ENCODE measurements at regions not wholly inside any gene's neighbourhood (a gene's known extent, or its start where the extent isn't known, plus 50 kb on each side); places are given as distances from the start of the nearest gene placed in this dataset.
"Not testable (repeated sequence)": the region's sequence is repeated elsewhere in the genome, so short reads cannot be mapped to it uniquely, and the experiment has no call there.

- DNase-seq: no peak
These were observed 168.2 kb downstream of the KIF26A start for GRCh38 chr14:104306450-104307040.

GRCh38 chr14:104307246-104307626 lies 168.8 kb downstream of the KIF26A start:
- no peak for DNase-seq

GRCh38 chr14:104307627-104308401 lies 169.4 kb downstream of the KIF26A start:
- DNase-seq: no peak

- DNase-seq: not testable (repeated sequence)
These were observed 170.1 kb downstream of the KIF26A start for GRCh38 chr14:104308534-104308933.

GRCh38 chr14:104309657-104310369 lies 171.4 kb downstream of the KIF26A start:
- no peak for DNase-seq

- no peak for DNase-seq
These were observed 173.0 kb downstream of the KIF26A start for GRCh38 chr14:104311358-104311757.

- no peak for DNase-seq
These were observed 175.3 kb downstream of the KIF26A start for GRCh38 chr14:104313674-104314073.

- no peak for DNase-seq
These were observed 176.0 kb downstream of the KIF26A start for GRCh38 chr14:104314251-104314941.

GRCh38 chr14:104315169-104315568 lies 176.8 kb downstream of the KIF26A start:
- no peak for DNase-seq

GRCh38 chr14:104315625-104316024 lies 177.2 kb downstream of the KIF26A start:
- DNase-seq: no peak

GRCh38 chr14:104316121-104316722 lies 177.8 kb downstream of the KIF26A start:
- DNase-seq: no peak

GRCh38 chr14:104316723-104317491 lies 178.5 kb downstream of the KIF26A start:
- no peak for DNase-seq

GRCh38 chr14:104317492-104317805 lies 179.1 kb downstream of the KIF26A start:
- DNase-seq: no peak

GRCh38 chr14:104317975-104318557 lies 179.7 kb downstream of the KIF26A start:
- no peak for DNase-seq

GRCh38 chr14:104318558-104319490 lies 180.4 kb downstream of the KIF26A start:
- DNase-seq: no peak

- DNase-seq: no peak
These were observed 181.3 kb downstream of the KIF26A start for GRCh38 chr14:104319491-104320241.

- no peak for DNase-seq
These were observed 182.3 kb downstream of the KIF26A start for GRCh38 chr14:104320611-104321086.

- no peak for DNase-seq
These were observed 182.9 kb downstream of the KIF26A start for GRCh38 chr14:104321088-104321801.

- DNase-seq: no peak
These were observed 183.4 kb downstream of the KIF26A start for GRCh38 chr14:104321802-104322130.
